ENCODE measurements at regions not wholly inside any gene's neighbourhood (a gene's known extent, or its start where the extent isn't known, plus 50 kb on each side); places are given as distances from the start of the nearest gene placed in this dataset.

DNA sequence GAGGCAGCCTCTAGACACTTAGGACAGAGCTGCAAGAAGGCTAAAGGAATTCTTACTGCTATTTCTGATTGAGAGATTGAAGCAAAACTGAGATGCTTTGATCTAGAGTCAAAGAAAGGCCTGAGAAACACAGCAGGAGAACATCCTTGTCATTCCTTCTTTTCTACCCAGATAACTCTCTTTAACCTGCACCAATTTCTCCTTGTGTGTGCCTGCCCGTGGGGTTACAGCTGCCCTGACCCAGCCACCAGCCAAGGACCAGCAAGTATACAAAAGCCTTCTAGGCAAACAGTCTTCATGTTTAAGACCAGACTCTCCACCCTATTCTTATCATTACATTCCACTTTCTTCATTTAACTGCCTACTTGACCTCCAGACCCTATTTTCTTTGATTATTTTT, 81.7 kb upstream of the PRB2 start:
- no peak for TF ChIP-seq SMC3 (IDR thresholded peaks at IDR 0.05; ENCODE audit: low read depth, low read length)
- TF ChIP-seq MXI1 (IDR thresholded peaks at IDR 0.05; ENCODE audit: borderline replicate concordance, low read depth, low read length): no peak
- TF ChIP-seq NFE2L2 (IDR thresholded peaks at IDR 0.05; ENCODE audit: low read depth, low read length): no peak
- no peak for TF ChIP-seq CEBPB (IDR thresholded peaks at IDR 0.05; ENCODE audit: low read depth, low read length)
- TF ChIP-seq, protein P1, sequence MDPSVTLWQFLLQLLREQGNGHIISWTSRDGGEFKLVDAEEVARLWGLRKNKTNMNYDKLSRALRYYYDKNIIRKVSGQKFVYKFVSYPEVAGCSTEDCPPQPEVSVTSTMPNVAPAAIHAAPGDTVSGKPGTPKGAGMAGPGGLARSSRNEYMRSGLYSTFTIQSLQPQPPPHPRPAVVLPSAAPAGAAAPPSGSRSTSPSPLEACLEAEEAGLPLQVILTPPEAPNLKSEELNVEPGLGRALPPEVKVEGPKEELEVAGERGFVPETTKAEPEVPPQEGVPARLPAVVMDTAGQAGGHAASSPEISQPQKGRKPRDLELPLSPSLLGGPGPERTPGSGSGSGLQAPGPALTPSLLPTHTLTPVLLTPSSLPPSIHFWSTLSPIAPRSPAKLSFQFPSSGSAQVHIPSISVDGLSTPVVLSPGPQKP (IDR thresholded peaks at IDR 0.05; ENCODE audit: borderline replicate concordance, low read depth, low read length): no peak
- TF ChIP-seq FOS (IDR thresholded peaks at IDR 0.05; ENCODE audit: low read depth, low read length): no peak
- TF ChIP-seq, protein P2, sequence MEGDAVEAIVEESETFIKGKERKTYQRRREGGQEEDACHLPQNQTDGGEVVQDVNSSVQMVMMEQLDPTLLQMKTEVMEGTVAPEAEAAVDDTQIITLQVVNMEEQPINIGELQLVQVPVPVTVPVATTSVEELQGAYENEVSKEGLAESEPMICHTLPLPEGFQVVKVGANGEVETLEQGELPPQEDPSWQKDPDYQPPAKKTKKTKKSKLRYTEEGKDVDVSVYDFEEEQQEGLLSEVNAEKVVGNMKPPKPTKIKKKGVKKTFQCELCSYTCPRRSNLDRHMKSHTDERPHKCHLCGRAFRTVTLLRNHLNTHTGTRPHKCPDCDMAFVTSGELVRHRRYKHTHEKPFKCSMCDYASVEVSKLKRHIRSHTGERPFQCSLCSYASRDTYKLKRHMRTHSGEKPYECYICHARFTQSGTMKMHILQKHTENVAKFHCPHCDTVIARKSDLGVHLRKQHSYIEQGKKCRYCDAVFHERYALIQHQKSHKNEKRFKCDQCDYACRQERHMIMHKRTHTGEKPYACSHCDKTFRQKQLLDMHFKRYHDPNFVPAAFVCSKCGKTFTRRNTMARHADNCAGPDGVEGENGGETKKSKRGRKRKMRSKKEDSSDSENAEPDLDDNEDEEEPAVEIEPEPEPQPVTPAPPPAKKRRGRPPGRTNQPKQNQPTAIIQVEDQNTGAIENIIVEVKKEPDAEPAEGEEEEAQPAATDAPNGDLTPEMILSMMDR (conservative IDR thresholded peaks at IDR 0.05; ENCODE audit: low read depth, low read length): no peak
- TF ChIP-seq RCOR1 (IDR thresholded peaks at IDR 0.05; ENCODE audit: insufficient replicate concordance, low read length): no peak
- no peak for TF ChIP-seq MAFK (IDR thresholded peaks at IDR 0.05; ENCODE audit: low read depth, low read length)
- no peak for TF ChIP-seq RAD21 (IDR thresholded peaks at IDR 0.05; ENCODE audit: low read length)
- TF ChIP-seq, protein P3, sequence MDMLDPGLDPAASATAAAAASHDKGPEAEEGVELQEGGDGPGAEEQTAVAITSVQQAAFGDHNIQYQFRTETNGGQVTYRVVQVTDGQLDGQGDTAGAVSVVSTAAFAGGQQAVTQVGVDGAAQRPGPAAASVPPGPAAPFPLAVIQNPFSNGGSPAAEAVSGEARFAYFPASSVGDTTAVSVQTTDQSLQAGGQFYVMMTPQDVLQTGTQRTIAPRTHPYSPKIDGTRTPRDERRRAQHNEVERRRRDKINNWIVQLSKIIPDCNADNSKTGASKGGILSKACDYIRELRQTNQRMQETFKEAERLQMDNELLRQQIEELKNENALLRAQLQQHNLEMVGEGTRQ (IDR thresholded peaks at IDR 0.05; ENCODE audit: low read depth, low read length): no peak
- no peak for TF ChIP-seq POLR2A (IDR thresholded peaks at IDR 0.05; ENCODE audit: low read depth, low read length)
- no peak for TF ChIP-seq RFX5 (IDR thresholded peaks at IDR 0.05; ENCODE audit: low read depth, low read length)
- TF ChIP-seq CHD1 (IDR thresholded peaks at IDR 0.05; ENCODE audit: low read depth, low read length): no peak
- H2BK15ac ChIP-seq (ENCODE audit: low read depth, low read length): no peak overlapping the region

More for the DNA sequence above, 81.7 kb upstream of the PRB2 start:
- H2BK120ac ChIP-seq (ENCODE audit: low read depth, low read length): no peak overlapping the region
- no peaks in the 10 kb centered on the region for H3K9me1 ChIP-seq (ENCODE audit: insufficient read depth, low read length)
- H3K27me3 ChIP-seq (ENCODE audit: control insufficient read depth, insufficient read depth, low read length): no peaks in the 10 kb centered on the region
- H2AK9ac ChIP-seq (replicated peaks; ENCODE audit: low read depth, low read length, poor library complexity): no peak overlapping the region
- H3K14ac ChIP-seq (replicated peaks; ENCODE audit: low read depth, low read length): no peak overlapping the region
- H4K20me1 ChIP-seq (ENCODE audit: insufficient read depth, low read length): no peaks in the 10 kb centered on the region
- no TSS peak for BruUV-seq (replicated peaks)
- no peak overlapping the region for H3K27ac ChIP-seq (ENCODE audit: insufficient read depth, low read length)
- H4K91ac ChIP-seq (ENCODE audit: insufficient read depth, low read depth, low read length): no peak overlapping the region
- H2AFZ ChIP-seq (replicated peaks; ENCODE audit: low read length, poor library complexity): no peak overlapping the region
- H2BK5ac ChIP-seq (ENCODE audit: low read depth, low read length, poor library complexity, severe bottlenecking): no peak overlapping the region
- ATAC-seq (ENCODE audit: low read depth) (no peak), DNase-seq (no peak)
- no peak overlapping the region for H2AK5ac ChIP-seq (ENCODE audit: low read depth, low read length)
- no peak overlapping the region for H3K56ac ChIP-seq (ENCODE audit: extremely low read depth, insufficient read depth, low read length)
- POLR2A ChIA-PET (ENCODE audit: unreplicated experiment): no interaction called here
- no peaks in the 10 kb centered on the region for H3K9me3 ChIP-seq (ENCODE audit: control insufficient read depth, insufficient read depth, low read length)
- in situ Hi-C loops (cut with MboI; ENCODE audit: low sequenced_read_pairs): no loop called here
- no peak overlapping the region for H3K4me3 ChIP-seq (ENCODE audit: insufficient read depth, low read depth, low read length)
- no peaks in the 10 kb centered on the region for H3K79me1 ChIP-seq (ENCODE audit: low read depth in 1 of 2, low read length in 2 of 2)
- no peak overlapping the region for H4K8ac ChIP-seq (ENCODE audit: low read depth in 2 of 2, low read length in 2 of 2)
- dilution Hi-C loops (cut with HindIII; ENCODE audit: low sequenced_read_pairs, unreplicated experiment): no loop called here
- no peak overlapping the region for H4K5ac ChIP-seq (ENCODE audit: low read depth, low read length)
- H3K4ac ChIP-seq (ENCODE audit: low read depth, low read length): no peak overlapping the region
- no peak overlapping the region for H2BK20ac ChIP-seq (ENCODE audit: low read depth, low read length)
- CTCF ChIA-PET: no interaction called here
- no peak overlapping the region for H3K4me2 ChIP-seq (ENCODE audit: low read depth, low read length)
- no peaks in the 10 kb centered on the region for H3K4me1 ChIP-seq (ENCODE audit: control insufficient read depth, insufficient read depth, low read length)
- no peak overlapping the region for H3K23ac ChIP-seq (ENCODE audit: low read depth, low read length)
- intact Hi-C loops (cut with micrococcal nuclease): no loop called here
- no peak overlapping the region for H3K9ac ChIP-seq (ENCODE audit: low read depth, low read length)
- H3K18ac ChIP-seq (ENCODE audit: low read depth, low read length): no peak overlapping the region
- WGBS, 2 experiments (ENCODE audit: extremely low coverage in 2 of 2, insufficient read length in 1 of 2): no CpG with 5 or more reads among the region's 1 CpG
- H3K36me3 ChIP-seq (ENCODE audit: control insufficient read depth, insufficient read depth, low read length): no peaks in the 10 kb centered on the region
